Activated CD4-positive, alpha-beta memory T cell treated with anti-CD3 and anti-CD28 coated beads, Interleukin-2, amount 10 ng/mL, durations not matched to agents 7 days and 5 days (primary cell): ENCODE measurements at regions not wholly inside any gene's neighbourhood (a gene's known extent, or its start where the extent isn't known, plus 50 kb on each side); places are given as distances from the start of the nearest gene placed in this dataset.
A peak's percentile ranks its signal among the peaks of the same experiment; 100 is the strongest.

Experiments
- CTCF ChIA-PET: fragments of 350-600 bp; sonication (Branson Sonifier 250); formaldehyde crosslinking; loops from one replicate; lab custom pipeline; 2021; ENCODE audit warnings: antibody characterized with exemption, inconsistent platforms; lab: Charles Lee
- POLR2A ChIA-PET: fragments of 350-600 bp; sonication (Branson Sonifier 250); formaldehyde crosslinking; loops from one replicate; lab custom pipeline; 2021; ENCODE audit warnings: antibody characterized with exemption; lab: Charles Lee
- DNase-seq: peaks from one replicate; pipeline ENCODE4 v3.0.0-alpha.2; 2020
- H3K27ac Mint-ChIP-seq: one replicate; pipeline ENCODE4 v1.8.0; 2021; ENCODE audit warnings: mild to moderate bottlenecking, mixed read lengths
- H3K27me3 Mint-ChIP-seq: one replicate; pipeline ENCODE4 v1.8.0; 2021; ENCODE audit warnings: mixed read lengths
- H3K36me3 Mint-ChIP-seq: one replicate; pipeline ENCODE4 v1.8.0; 2021; ENCODE audit warnings: low read depth, mixed read lengths
- H3K4me1 Mint-ChIP-seq: one replicate; pipeline ENCODE4 v1.8.0; 2021; ENCODE audit warnings: mixed read lengths
- H3K4me3 Mint-ChIP-seq: one replicate; pipeline ENCODE4 v1.8.0; 2021; ENCODE audit warnings: mild to moderate bottlenecking, mixed read lengths
- H3K9me3 Mint-ChIP-seq: one replicate; pipeline ENCODE4 v1.8.0; 2021; ENCODE audit warnings: mixed read lengths

DNA sequence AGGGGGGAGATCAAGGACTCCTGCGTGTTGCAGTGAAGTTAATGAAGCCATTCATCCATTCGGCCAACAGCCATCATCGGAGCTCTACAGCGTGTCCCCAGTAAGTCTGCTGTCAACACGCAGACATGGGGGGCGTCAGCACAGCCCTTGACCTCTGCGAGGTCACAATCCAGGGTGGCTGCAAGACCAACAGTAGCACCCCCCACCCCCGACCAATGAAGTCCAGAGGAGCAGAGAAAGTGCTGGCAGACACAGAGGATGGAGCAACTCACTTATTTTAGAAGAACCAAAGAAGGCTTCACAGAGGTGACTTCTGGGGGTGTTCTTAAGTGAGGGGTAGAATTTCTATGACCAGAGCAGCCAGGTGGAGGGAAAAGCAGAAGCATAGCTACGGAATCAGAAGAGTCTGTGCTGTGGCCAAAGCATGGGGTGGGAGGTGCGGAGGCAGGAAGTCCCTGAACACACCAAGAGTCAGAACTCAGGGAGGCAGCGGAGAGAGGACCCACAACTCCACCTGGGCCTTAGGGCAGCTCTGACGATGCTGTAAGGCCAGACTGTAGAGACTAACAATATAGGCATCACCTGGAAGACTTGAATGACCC is 185.4 kb downstream of the FOXO1 start:
- ChIA-PET POLR2A (interaction anchor here (1.7 kb wide), 1 partner anchor 183 kb away, joined by 3 read pairs; no protein-coding TSS in a partner anchor), CTCF (no interaction called here)
- no peak overlapping the region for H3K27ac Mint-ChIP-seq
- DNase-seq = no peak
- no peaks in the 10 kb centered on the region for H3K27me3 Mint-ChIP-seq
- peaks cover 8% of the 10 kb centered on the region for H3K9me3 Mint-ChIP-seq
- H3K36me3 Mint-ChIP-seq = peaks cover 24% of the 10 kb centered on the region
- H3K4me1 Mint-ChIP-seq = peaks cover 30% of the 10 kb centered on the region
- H3K4me3 Mint-ChIP-seq = no peak overlapping the region

DNA sequence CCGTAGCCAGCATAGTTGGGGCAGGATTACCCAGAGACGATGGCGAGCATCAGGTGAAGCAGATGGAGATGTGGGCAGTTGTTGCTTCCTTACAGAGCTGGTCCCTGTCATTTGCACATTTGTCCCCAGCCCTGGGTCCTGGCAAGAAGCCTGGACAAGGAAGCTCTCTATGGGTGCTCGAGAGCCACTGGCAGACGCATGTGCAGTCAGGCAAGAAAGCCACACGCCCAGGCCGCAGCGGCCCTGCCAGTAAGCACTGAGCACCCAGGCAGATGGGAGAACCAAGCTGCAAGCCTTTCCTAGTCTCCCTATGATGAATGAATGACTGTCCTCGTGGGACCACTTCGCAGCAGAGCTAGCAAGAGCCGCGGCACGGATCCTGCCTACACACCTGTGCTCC is 182.8 kb downstream of the FOXO1 start:
- peaks cover 24% of the 10 kb centered on the region for H3K36me3 Mint-ChIP-seq
- H3K4me1 Mint-ChIP-seq = peaks cover 44% of the 10 kb centered on the region
- H3K4me3 Mint-ChIP-seq = no peak overlapping the region
- no peak for DNase-seq
- ChIA-PET CTCF (no interaction called here), POLR2A (interaction anchor here (1.4 to 8.1 kb wide), 5 partner anchors 12 to 189 kb away, joined by 5 to 74 read pairs (median 26); partner anchors contain the start of gene FOXO1)
- peak overlapping the region; percentile 94 for H3K27ac Mint-ChIP-seq
- no peaks in the 10 kb centered on the region for H3K27me3 Mint-ChIP-seq
- H3K9me3 Mint-ChIP-seq = peaks cover 8% of the 10 kb centered on the region

DNA sequence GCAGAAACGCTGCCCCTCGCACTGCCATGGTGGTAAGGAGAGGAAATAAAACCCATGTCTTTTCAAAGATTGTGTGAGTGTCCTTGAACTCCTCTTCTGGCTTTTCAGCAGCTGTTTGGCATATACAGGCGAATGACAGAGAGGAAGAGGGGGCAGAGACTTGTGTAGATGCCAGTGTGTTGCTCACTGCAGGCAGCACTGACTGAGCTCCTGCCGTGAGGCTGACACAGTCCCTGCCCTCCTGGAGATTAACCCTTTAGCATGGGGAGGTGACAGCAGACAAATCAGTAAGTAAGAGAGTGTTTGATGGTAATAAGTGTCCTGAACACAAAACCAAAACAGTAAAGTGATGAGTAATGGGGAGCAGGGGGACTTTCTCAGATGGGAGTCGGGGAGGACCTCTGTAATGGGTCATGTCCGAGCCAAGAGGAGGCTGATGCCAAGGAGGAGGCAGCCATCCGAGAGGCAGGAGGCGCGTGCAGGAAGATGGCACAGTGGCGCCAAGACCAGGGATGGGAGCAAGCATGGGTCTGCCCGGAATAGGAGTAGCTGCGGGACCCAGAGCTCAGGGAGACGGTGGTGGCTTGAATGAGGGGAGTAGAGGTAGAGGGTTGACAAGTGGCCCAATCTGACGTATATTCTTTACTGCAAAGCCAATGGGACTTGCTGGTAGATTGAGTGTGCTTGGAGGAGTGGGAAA is 182.2 kb downstream of the FOXO1 start:
- no peak for DNase-seq
- Mint-ChIP-seq H3K27ac (peak overlapping the region; percentile 94), H3K27me3 (no peaks in the 10 kb centered on the region), H3K36me3 (peaks cover 24% of the 10 kb centered on the region), H3K4me3 (peak overlapping the region; percentile 7), H3K4me1 (peaks cover 49% of the 10 kb centered on the region), H3K9me3 (peaks cover 8% of the 10 kb centered on the region)
- CTCF ChIA-PET = no interaction called here
- POLR2A ChIA-PET = interaction anchor here (1.4 to 8.1 kb wide), 6 partner anchors 11 to 189 kb away, joined by 4 to 74 read pairs (median 16); partner anchors contain the start of gene FOXO1

DNA sequence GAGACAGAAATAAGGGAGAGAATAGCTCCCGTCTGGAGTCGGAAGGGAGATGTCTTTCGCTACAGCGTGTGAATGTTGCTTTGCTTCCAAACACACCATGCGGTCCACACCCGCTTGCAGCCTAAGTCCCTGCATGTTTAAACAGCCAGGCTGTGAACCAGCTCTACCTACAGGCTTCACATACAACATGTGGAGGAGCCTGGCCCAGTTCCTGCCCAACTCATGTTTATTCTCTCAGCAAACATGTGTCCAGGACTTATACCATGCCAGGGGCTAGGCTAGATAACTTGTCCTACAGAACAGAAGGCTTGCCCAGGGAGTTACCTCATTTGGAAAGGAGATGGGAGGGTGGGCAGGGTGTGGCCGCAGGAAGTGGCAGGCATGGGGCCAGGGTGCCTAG is 181.5 kb downstream of the FOXO1 start:
- DNase-seq = peak; percentile 31
- H3K27ac Mint-ChIP-seq = peak overlapping the region; percentile 94
- peaks cover 8% of the 10 kb centered on the region for H3K9me3 Mint-ChIP-seq
- ChIA-PET CTCF (interaction anchor here (0.5 to 2.0 kb wide), 2 partner anchors 9 to 180 kb away, joined by 3 to 7 read pairs; no protein-coding TSS in a partner anchor), POLR2A (interaction anchor here (1.4 to 8.1 kb wide), 7 partner anchors 11 to 188 kb away, joined by 4 to 74 read pairs (median 7); partner anchors contain the start of gene FOXO1)
- H3K4me3 Mint-ChIP-seq = peak overlapping the region; percentile 49
- peaks cover 24% of the 10 kb centered on the region for H3K36me3 Mint-ChIP-seq
- H3K27me3 Mint-ChIP-seq = no peaks in the 10 kb centered on the region
- H3K4me1 Mint-ChIP-seq = peaks cover 56% of the 10 kb centered on the region

DNA sequence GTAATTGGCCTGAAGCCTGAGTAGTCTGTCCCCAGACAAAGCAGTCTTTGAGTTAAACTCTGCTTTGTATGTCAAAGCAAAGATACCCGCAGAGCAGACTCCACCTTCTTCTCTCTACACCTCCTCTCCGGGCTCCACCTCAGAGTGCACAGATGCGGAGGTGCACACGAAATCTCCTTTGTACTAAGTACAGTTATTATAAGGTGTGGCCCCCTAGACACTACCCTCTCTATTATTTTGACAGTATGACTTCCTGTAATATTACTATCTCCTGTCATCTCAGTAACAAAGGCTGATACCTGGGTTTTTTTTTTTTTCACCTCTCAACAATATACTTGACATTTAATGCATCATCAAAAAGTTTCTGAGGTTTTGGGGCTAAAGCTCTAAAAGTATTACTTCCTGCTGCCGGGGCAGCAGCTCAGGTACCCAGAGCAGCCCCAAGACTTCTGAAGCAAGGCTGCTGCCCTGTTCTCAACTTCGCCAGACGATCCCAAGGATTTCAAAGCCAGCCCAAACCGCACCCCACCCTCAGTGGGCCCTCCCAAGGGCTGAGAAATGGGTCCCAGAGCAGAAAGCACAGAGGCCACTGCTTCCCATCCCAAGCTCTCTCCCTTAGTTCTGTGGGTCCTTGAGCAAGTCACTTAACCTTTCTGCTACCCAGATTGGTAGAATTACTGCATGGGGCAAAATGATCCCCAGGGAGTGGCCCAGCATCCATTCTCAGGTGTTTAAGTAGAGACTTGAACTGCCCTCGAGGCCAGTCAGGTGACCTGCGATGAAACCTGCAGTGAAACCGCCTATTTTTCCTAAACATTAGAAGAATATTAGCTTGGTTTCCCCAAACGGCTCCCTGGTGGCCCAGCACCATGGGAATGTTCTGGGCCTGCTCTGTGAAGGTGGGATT is 180.6 kb downstream of the FOXO1 start:
- H3K27me3 Mint-ChIP-seq = no peaks in the 10 kb centered on the region
- H3K36me3 Mint-ChIP-seq = peaks cover 24% of the 10 kb centered on the region
- peak overlapping the region; percentile 94 for H3K27ac Mint-ChIP-seq
- CTCF ChIA-PET = interaction anchor here (0.7 to 2.0 kb wide), 2 partner anchors 179 to 609 kb away, joined by 3 to 7 read pairs; no protein-coding TSS in a partner anchor
- peak overlapping the region; percentile 9 for H3K4me3 Mint-ChIP-seq
- POLR2A ChIA-PET = interaction anchor here (0.8 to 8.1 kb wide), 8 partner anchors 10 to 264 kb away, joined by 3 to 74 read pairs (median 5); partner anchors contain the start of gene FOXO1
- peak; percentile 69 for DNase-seq
- peaks cover 59% of the 10 kb centered on the region for H3K4me1 Mint-ChIP-seq
- peaks cover 8% of the 10 kb centered on the region for H3K9me3 Mint-ChIP-seq

DNA sequence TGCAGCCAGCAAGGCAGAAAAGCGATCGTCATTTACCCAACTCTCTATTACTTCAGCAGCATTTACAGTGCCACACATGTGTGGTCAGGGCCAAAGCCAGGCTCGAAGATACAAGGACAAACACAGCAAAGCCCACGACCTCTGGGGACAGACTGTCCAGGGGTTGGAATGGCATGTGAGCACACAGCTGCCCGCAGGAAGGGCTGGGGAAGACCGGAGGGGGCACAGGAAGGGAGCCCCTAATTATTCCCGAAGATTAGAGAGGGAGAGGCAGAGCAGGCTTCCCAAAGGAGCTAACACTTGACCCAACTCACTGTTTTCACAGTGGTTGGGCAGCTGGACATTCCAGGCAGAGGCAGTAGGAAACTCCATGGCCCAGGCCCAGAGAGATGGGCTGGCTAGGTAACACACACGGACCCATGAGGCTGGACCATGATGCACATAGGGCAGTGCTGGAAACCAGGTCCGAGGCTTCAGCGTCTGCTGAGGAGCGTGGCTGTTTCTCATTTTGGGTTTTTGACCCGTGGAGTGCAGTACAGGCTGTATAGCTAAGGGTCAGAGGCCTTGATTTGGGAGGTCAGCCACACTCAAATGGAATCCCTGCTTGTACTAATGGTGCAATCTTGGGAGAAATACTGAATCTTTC is 179.8 kb downstream of the FOXO1 start:
- Mint-ChIP-seq H3K4me1 (peaks cover 59% of the 10 kb centered on the region), H3K9me3 (peaks cover 5% of the 10 kb centered on the region), H3K27ac (peak overlapping the region; percentile 94), H3K36me3 (peaks cover 21% of the 10 kb centered on the region), H3K27me3 (no peaks in the 10 kb centered on the region), H3K4me3 (no peak overlapping the region)
- ChIA-PET POLR2A (interaction anchor here (0.8 to 8.1 kb wide), 8 partner anchors 9 to 265 kb away, joined by 3 to 74 read pairs (median 5); partner anchors contain the start of gene FOXO1), CTCF (interaction anchor here (2.0 kb wide), 1 partner anchor 178 kb away, joined by 7 read pairs; no protein-coding TSS in a partner anchor)
- DNase-seq = no peak

DNA sequence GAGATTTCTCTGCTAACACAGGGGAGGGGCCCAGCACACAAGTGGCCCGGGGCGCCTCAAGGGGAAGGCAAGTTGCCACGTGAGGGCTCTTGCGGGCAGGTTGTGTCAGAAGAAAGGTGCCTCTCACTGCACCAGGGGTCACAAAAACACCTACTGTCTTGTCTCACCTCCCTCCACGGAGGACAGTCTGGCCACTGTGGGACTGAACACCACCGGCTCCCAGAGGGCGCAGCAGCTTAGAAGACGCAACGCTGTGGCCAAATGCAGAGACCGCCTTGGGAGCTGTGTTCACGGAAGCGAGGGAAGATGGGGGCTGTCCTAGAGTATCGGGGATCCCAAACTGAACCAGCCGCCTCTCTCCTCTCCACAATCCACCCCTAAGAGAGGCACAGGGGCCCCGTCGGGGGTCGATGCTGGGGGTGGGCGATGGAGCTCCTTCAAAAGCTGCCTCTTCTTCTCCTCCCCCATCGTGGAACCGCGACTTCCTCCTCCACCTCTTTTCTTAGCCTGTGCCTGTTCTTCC is 177.5 kb downstream of the FOXO1 start:
- Mint-ChIP-seq H3K9me3 (no peaks in the 10 kb centered on the region), H3K4me1 (peaks cover 62% of the 10 kb centered on the region), H3K27me3 (no peaks in the 10 kb centered on the region), H3K36me3 (peaks cover 5% of the 10 kb centered on the region), H3K4me3 (peak overlapping the region; percentile 14), H3K27ac (no peak overlapping the region)
- POLR2A ChIA-PET = interaction anchor here (8.1 kb wide), 1 partner anchor 176 kb away, joined by 74 read pairs; the partner anchor contains the start of gene FOXO1
- CTCF ChIA-PET = interaction anchor here (0.9 to 1.7 kb wide), 2 partner anchors 7 to 180 kb away, joined by 3 to 4 read pairs; no protein-coding TSS in a partner anchor
- no peak for DNase-seq

DNA sequence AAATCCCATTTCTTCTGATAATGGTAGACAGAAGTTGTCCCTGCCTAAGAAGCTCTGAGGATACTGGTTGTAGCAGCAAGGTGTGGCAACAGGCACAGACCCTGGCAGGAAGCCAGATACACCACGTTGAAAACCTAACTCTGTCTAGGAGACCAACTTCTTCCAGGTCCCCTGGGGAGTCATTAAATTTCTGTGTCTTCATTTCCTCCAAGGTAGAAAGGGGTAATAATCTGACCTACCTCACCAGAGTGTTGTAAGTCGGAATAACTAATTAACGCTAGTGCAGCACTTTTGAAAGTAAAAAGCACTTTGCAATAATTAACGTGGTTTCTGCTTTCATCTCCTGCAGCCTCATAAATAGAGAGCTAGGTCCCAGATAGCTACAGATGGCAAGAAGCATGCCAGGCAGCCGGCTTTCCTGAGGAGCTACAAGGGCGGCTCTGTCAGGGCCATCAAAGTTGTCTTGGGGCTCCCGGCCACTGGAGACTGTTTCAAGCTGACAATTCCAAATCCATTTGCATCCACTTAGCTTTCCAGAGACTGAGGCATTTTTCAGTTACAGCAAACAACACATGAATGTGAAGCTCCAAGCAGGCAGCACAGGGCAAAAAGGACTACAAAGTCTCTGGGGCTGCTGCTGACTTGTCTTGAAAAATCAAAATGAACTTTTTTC is 176.2 kb downstream of the FOXO1 start:
- peak overlapping the region; percentile 44 for H3K27ac Mint-ChIP-seq
- H3K4me1 Mint-ChIP-seq = peaks cover 62% of the 10 kb centered on the region
- H3K9me3 Mint-ChIP-seq = no peaks in the 10 kb centered on the region
- H3K36me3 Mint-ChIP-seq = peaks cover 3% of the 10 kb centered on the region
- peak; percentile 52 for DNase-seq
- ChIA-PET CTCF (interaction anchor here (1.7 kb wide), 1 partner anchor 178 kb away, joined by 4 read pairs; no protein-coding TSS in a partner anchor), POLR2A (interaction anchor here (1.1 to 8.1 kb wide), 5 partner anchors 95 to 300 kb away, joined by 3 to 74 read pairs (median 7); partner anchors contain the start of gene FOXO1)
- H3K4me3 Mint-ChIP-seq = peak overlapping the region; percentile 14
- no peaks in the 10 kb centered on the region for H3K27me3 Mint-ChIP-seq

DNA sequence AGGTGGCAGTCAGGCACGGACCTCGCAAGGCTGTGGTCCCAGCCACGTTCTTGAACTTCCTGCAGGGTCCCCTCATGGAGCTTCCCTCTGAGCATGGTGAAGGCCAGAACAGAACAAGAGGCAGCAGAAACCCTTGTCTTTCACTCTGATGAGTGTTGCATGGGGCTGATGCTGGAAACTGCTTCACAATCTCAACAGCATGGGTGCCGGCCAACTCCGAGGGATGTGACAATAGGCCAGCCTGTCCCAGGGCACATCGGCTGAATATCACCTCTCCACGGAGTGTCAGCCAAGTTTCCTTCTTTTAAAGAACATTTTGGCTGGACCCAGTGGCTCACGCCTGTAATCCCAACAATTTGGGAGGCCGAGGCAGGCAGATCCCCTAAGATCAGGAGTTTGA is 173.9 kb downstream of the FOXO1 start:
- no peaks in the 10 kb centered on the region for H3K27me3 Mint-ChIP-seq
- POLR2A ChIA-PET = interaction anchor here (1.6 to 2.4 kb wide), 2 partner anchors 105 to 173 kb away, joined by 4 to 9 read pairs; partner anchors contain the start of gene FOXO1
- CTCF ChIA-PET = no interaction called here
- H3K27ac Mint-ChIP-seq = no peak overlapping the region
- peaks cover 60% of the 10 kb centered on the region for H3K4me1 Mint-ChIP-seq
- H3K36me3 Mint-ChIP-seq = peaks cover 3% of the 10 kb centered on the region
- no peak overlapping the region for H3K4me3 Mint-ChIP-seq
- no peak for DNase-seq
- no peaks in the 10 kb centered on the region for H3K9me3 Mint-ChIP-seq

DNA sequence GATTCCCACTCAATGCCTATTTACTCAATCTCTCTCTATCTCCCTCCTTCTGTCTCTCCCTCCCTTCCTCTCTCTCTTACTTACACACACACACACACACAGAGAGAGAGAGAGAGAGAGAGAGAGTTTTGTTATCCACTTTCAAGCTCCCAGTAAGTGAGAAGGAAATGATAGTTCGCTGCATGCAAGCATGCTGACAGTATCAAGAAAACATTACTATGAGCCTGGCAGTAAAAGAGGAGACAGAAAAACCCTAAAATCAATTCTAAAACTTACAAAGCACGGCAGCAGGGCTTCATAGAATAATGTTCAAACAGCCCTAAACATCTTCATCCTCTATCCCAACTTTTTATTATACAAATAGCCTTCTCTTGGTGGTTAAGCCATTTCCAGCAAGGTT is 171.9 kb downstream of the FOXO1 start:
- H3K4me1 Mint-ChIP-seq = peaks cover 59% of the 10 kb centered on the region

More for the DNA sequence above, 171.9 kb downstream of the FOXO1 start:
- DNase-seq = no peak
- peak overlapping the region; percentile 82 for H3K27ac Mint-ChIP-seq
- CTCF ChIA-PET = no interaction called here
- no peaks in the 10 kb centered on the region for H3K9me3 Mint-ChIP-seq
- H3K36me3 Mint-ChIP-seq = peaks cover 3% of the 10 kb centered on the region
- peak overlapping the region; percentile 46 for H3K4me3 Mint-ChIP-seq
- POLR2A ChIA-PET = interaction anchor here (1.0 to 4.5 kb wide), 4 partner anchors 9 to 171 kb away, joined by 3 to 26 read pairs (median 8); partner anchors contain the start of gene FOXO1
- H3K27me3 Mint-ChIP-seq = no peaks in the 10 kb centered on the region
